GM23248 (cell line): ENCODE measurements at regions not wholly inside any gene's neighbourhood (a gene's known extent, or its start where the extent isn't known, plus 50 kb on each side); places are given as distances from the start of the nearest gene placed in this dataset.

Experiments used
- DNase-seq: peaks from one replicate; pipeline ENCODE4 v3.0.0-alpha.2; 2015
- H2AFZ ChIP-seq: fragments of 200-600 bp; sonication (generic); 2 replicates; pipeline ENCODE4 v1.6.1; 2016; ENCODE audit warnings: antibody characterized with exemption
- H3F3A ChIP-seq: fragments of 200-600 bp; sonication (generic); 2 replicates; pipeline ENCODE4 v1.6.1; 2016; ENCODE audit warnings: mild to moderate bottlenecking, antibody characterized with exemption, mixed run types; ENCODE audit not compliant: insufficient read depth
- H3K27ac ChIP-seq: fragments of 200-600 bp; sonication (generic); 2 replicates; pipeline ENCODE4 v1.5.1; 2016; ENCODE audit warnings: mild to moderate bottlenecking
- H3K27me3 ChIP-seq: fragments of 200-600 bp; sonication (generic); replicated peaks from 2 replicates; pipeline ENCODE4 v1.6.1; 2016; ENCODE audit warnings: mild to moderate bottlenecking; ENCODE audit not compliant: insufficient read depth
- H3K36me3 ChIP-seq: fragments of 200-600 bp; sonication (generic); 2 replicates; pipeline ENCODE4 v1.6.1; 2016; ENCODE audit warnings: low read depth, mild to moderate bottlenecking
- H3K4me1 ChIP-seq: fragments of 200-600 bp; sonication (generic); 2 replicates; pipeline ENCODE4 v1.6.1; 2016; ENCODE audit warnings: mild to moderate bottlenecking; ENCODE audit not compliant: insufficient read depth
- H3K4me2 ChIP-seq: fragments of 200-600 bp; sonication (generic); one replicate; pipeline ENCODE4 v1.6.1; 2016; ENCODE audit warnings: mild to moderate bottlenecking; ENCODE audit not compliant: unreplicated experiment
- H3K4me3 ChIP-seq: fragments of 200-600 bp; sonication (generic); 2 replicates; pipeline ENCODE4 v1.5.1; 2016; ENCODE audit warnings: mild to moderate bottlenecking
- H3K79me2 ChIP-seq: fragments of 200-600 bp; sonication (generic); 2 replicates; pipeline ENCODE4 v1.6.1; 2016; ENCODE audit warnings: mild to moderate bottlenecking; ENCODE audit not compliant: insufficient read depth
- H3K9ac ChIP-seq: fragments of 200-600 bp; sonication (generic); 2 replicates; pipeline ENCODE4 v1.6.1; 2016; ENCODE audit warnings: mild to moderate bottlenecking
- H3K9me2 ChIP-seq: fragments of 200-600 bp; sonication (generic); 2 replicates; pipeline ENCODE4 v1.6.1; 2016; ENCODE audit warnings: mixed run types, mild to moderate bottlenecking, moderate library complexity; ENCODE audit not compliant: insufficient read depth
- H3K9me3 ChIP-seq: fragments of 200-600 bp; sonication (generic); one replicate; pipeline ENCODE4 v1.6.1; 2017; ENCODE audit warnings: low read depth
- H4K20me1 ChIP-seq: fragments of 200-600 bp; sonication (generic); 2 replicates; pipeline ENCODE4 v1.6.0; 2016; ENCODE audit not compliant: insufficient read depth
- EZH2 ChIP-seq: fragments of 200-600 bp; sonication (generic); IDR thresholded peaks from 2 replicates; pipeline ENCODE4 v1.6.1; 2018; ENCODE audit warnings: antibody characterized with exemption, mild to moderate bottlenecking; ENCODE audit not compliant: insufficient read depth, poor library complexity, severe bottlenecking
- EZH2phosphoT487 ChIP-seq: fragments of 200-600 bp; sonication (generic); IDR thresholded peaks from 2 replicates; pipeline ENCODE4 v1.6.1; 2018; ENCODE audit warnings: antibody characterized with exemption, moderate library complexity, mild to moderate bottlenecking, low read depth; ENCODE audit not compliant: insufficient read depth
- WGBS, 2 experiments: methylation state at CpG; one replicate each; pipeline ENCODE4 v1.1.6; 2015 to 2017; ENCODE audit warnings: low lambda C conversion rate in 2 of 2, low coverage in 1 of 2; ENCODE audit errors: missing lambda C conversion rate in 2 of 2; 5-methylcytosine and 5-hydroxymethylcytosine counted together
- in situ Hi-C: fragments of 300-500 bp; cut with MboI; formaldehyde crosslinking; loops from 2 replicates; pipeline ENCODE4 v1.15.0; 2020

- 19 to 21% methylated on average over 2 of the region's 2 CpGs for WGBS, 2 experiments
- H3K4me3 ChIP-seq, result no peak overlapping the region
- H3K27me3 ChIP-seq, result no peaks in the 10 kb centered on the region
- TF ChIP-seq EZH2phosphoT487, result no peak
- TF ChIP-seq EZH2, result no peak
- no peak overlapping the region for H3K9ac ChIP-seq
- H3K9me3 ChIP-seq, result no peaks in the 10 kb centered on the region
- no peak overlapping the region for H2AFZ ChIP-seq
- H3F3A ChIP-seq, result no peaks in the 10 kb centered on the region
- no peak overlapping the region for H3K4me2 ChIP-seq
- H4K20me1 ChIP-seq, result no peaks in the 10 kb centered on the region
- no peaks in the 10 kb centered on the region for H3K9me2 ChIP-seq
- H3K4me1 ChIP-seq, result no peaks in the 10 kb centered on the region
- no peaks in the 10 kb centered on the region for H3K79me2 ChIP-seq
- no peak overlapping the region for H3K27ac ChIP-seq
- in situ Hi-C loops, result no loop called here
- no peak for DNase-seq
- H3K36me3 ChIP-seq, result no peaks in the 10 kb centered on the region
Measured at GRCh38 chr1:105565006-105565405, 1491.5 kb upstream of the PRMT6 start.

- no peaks in the 10 kb centered on the region for H4K20me1 ChIP-seq
- H3K4me3 ChIP-seq, result no peak overlapping the region
- in situ Hi-C loops, result no loop called here
- no peaks in the 10 kb centered on the region for H3K4me1 ChIP-seq
- H3K36me3 ChIP-seq, result no peaks in the 10 kb centered on the region
- no peak overlapping the region for H3K4me2 ChIP-seq
- H3K79me2 ChIP-seq, result no peaks in the 10 kb centered on the region
- no peaks in the 10 kb centered on the region for H3K9me2 ChIP-seq
- no peaks in the 10 kb centered on the region for H3K9me3 ChIP-seq
- 1 to 3% methylated on average over 2 of the region's 2 CpGs for WGBS, 2 experiments
- H2AFZ ChIP-seq, result no peak overlapping the region
- TF ChIP-seq EZH2 (no peak), EZH2phosphoT487 (no peak)
- H3K27ac ChIP-seq, result no peak overlapping the region
- H3K27me3 ChIP-seq, result no peaks in the 10 kb centered on the region
- DNase-seq, result peak; percentile 3
- H3F3A ChIP-seq, result no peaks in the 10 kb centered on the region
- H3K9ac ChIP-seq, result no peak overlapping the region
Measured at GRCh38 chr1:105585791-105586190, 1470.7 kb upstream of the PRMT6 start.

GRCh38 chr1:105591681-105592080 lies 1464.8 kb upstream of the PRMT6 start:
- Histone ChIP-seq H3K4me1 (no peaks in the 10 kb centered on the region), H4K20me1 (no peaks in the 10 kb centered on the region), H3K9me3 (no peaks in the 10 kb centered on the region), H3F3A (no peaks in the 10 kb centered on the region), H3K27me3 (no peaks in the 10 kb centered on the region), H3K9me2 (no peaks in the 10 kb centered on the region), H3K9ac (no peak overlapping the region), H3K27ac (no peak overlapping the region), H3K79me2 (no peaks in the 10 kb centered on the region), H3K4me3 (no peak overlapping the region), H2AFZ (no peak overlapping the region), H3K4me2 (no peak overlapping the region), H3K36me3 (no peaks in the 10 kb centered on the region)
- no peak for TF ChIP-seq EZH2phosphoT487
- TF ChIP-seq EZH2, result no peak
- DNase-seq, result no peak
- 0% methylated on average over 1 of the region's 1 CpG for WGBS, 2 experiments
- in situ Hi-C loops, result no loop called here

- Histone ChIP-seq H3K4me2 (no peak overlapping the region), H3F3A (no peaks in the 10 kb centered on the region), H3K79me2 (no peaks in the 10 kb centered on the region), H3K4me3 (no peak overlapping the region), H3K9me3 (no peaks in the 10 kb centered on the region), H3K9me2 (no peaks in the 10 kb centered on the region), H3K9ac (no peak overlapping the region), H3K27ac (no peak overlapping the region), H3K36me3 (no peaks in the 10 kb centered on the region), H2AFZ (peak overlapping the region; percentile 15; the same call in 1 of the 2 replicates), H3K4me1 (no peaks in the 10 kb centered on the region), H3K27me3 (no peaks in the 10 kb centered on the region), H4K20me1 (no peaks in the 10 kb centered on the region)
- DNase-seq, result peak; percentile 53
- in situ Hi-C loops, result loop anchor here (25.0 kb wide), 1 partner anchor 821 kb away; no protein-coding TSS in a partner anchor
- 11 to 15% methylated on average over 2 of the region's 2 CpGs for WGBS, 2 experiments
- TF ChIP-seq EZH2 (no peak), EZH2phosphoT487 (no peak)
Measured at GRCh38 chr1:105608713-105609112, 1447.8 kb upstream of the PRMT6 start.
